HS-5 (cell line): ENCODE measurements at regions not wholly inside any gene's neighbourhood (a gene's known extent, or its start where the extent isn't known, plus 50 kb on each side); places are given as distances from the start of the nearest gene placed in this dataset.
A peak's percentile ranks its signal among the peaks of the same experiment; 100 is the strongest.

Experiments used
- DNase-seq: peaks from one replicate; pipeline ENCODE4 v3.0.0-alpha.2; 2012; ENCODE audit warnings: low read depth

GRCh38 chr5:137567226-137567625 lies 68.1 kb upstream of the SPOCK1 start:
- DNase-seq = no peak

- no peak for DNase-seq
These were observed 67.7 kb upstream of the SPOCK1 start for GRCh38 chr5:137566780-137567179.

- no peak for DNase-seq
These were observed 67.0 kb upstream of the SPOCK1 start for GRCh38 chr5:137566118-137566541.

DNA sequence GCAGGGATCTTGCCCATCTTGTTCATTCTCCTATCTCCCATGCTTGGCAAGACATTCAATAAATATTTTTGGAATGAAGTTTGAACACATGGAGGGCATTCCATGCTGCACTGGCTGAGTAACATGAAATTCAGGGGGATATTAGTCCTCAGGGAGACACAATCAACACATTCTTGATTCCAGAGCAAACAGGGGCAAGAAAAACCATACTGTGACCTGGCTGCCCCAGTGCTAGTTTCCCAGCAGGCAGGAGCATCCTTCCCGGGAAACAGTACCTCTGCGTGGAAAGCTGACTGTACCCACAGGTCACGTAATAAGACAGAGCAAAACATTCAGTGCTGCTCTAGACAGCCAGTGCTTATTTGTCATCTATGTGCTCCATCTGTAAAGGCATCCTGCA lies 66.3 kb upstream of the SPOCK1 start:
- DNase-seq = peak; percentile 63

- no peak for DNase-seq
These were observed 65.4 kb upstream of the SPOCK1 start for GRCh38 chr5:137564398-137564961.

GRCh38 chr5:137563646-137564397 lies 64.7 kb upstream of the SPOCK1 start:
- peak; percentile 78 for DNase-seq

- DNase-seq = no peak
These were observed 64.1 kb upstream of the SPOCK1 start for GRCh38 chr5:137563301-137563645.

- no peak for DNase-seq
These were observed 62.5 kb upstream of the SPOCK1 start for GRCh38 chr5:137561608-137562007.

DNA sequence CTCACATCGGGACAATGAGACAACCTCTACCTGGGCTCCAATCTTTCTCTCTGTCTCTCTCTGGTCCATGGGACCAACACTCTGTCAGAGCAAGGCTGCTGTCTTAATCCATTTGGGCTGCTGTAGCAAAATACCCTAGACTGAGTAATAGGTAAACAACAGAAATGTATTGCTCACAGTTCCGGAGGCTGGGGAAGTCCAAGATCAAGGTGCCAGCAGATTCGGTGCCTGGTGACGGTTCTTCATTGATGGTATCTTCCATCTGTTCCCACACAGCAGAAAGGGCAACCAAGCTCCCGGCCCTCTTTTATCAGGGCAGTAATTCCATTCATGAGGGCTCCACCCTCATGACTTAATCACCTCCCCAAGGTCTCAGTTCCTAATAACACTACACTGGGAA lies 61.3 kb upstream of the SPOCK1 start:
- no peak for DNase-seq
